Right ventricle myocardium superior (tissue), 1 donor: ENCODE measurements at regions not wholly inside any gene's neighbourhood (a gene's known extent, or its start where the extent isn't known, plus 50 kb on each side); places are given as distances from the start of the nearest gene placed in this dataset.
"Not testable (repeated sequence)": the region's sequence is repeated elsewhere in the genome, so short reads cannot be mapped to it uniquely, and the experiment has no call there.

Experiments used
- ATAC-seq: fragments of 200-7000 bp; cut with Tn5 transposase; one replicate; pipeline ENCODE4 v1.9.1; 2020; ENCODE audit warnings: mild to moderate bottlenecking; ENCODE audit not compliant: poor library complexity
- DNase-seq: peaks from one replicate; pipeline ENCODE4 v3.0.0-alpha.2; 2020
- intact Hi-C: fragments of 100-400 bp; cut with DNase I; formaldehyde crosslinking; loops from one replicate; pipeline ENCODE4 v1.11.2; 2022
- donor health status: DM: no; HTN: yes; CAD: no; lungs with severe emphysema.

DNA sequence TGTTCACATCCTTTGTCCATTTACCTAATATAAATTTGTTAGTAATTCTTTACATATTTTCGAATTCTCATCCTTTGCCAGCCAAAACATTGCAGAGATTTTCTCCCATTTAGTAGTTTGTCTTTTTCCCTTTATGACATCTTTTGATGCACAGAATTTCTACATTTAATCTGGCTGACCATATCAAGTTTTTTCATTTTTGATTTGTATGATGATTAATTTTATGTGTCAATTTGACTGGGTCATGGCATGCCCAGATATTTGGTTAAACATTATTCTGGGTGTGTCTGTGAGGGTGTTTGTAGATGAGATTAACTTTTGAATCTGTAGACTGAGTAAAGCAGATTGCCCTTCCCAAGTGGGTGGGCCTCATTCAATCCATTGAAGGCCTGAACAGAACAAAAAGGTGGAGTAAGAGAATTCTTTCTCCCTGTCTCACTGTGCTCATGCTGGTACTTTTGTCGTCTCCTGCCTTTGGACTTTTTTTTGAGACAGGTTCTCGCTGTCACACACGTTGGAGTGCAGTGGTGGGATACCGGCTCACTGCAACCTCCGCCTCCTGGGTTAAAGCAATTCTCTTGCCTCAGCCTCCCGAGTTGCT lies 72.1 kb upstream of the EPB41L1 start:
- intact Hi-C loops, result no loop called here
- no peak for DNase-seq
- ATAC-seq, result no peak

DNA sequence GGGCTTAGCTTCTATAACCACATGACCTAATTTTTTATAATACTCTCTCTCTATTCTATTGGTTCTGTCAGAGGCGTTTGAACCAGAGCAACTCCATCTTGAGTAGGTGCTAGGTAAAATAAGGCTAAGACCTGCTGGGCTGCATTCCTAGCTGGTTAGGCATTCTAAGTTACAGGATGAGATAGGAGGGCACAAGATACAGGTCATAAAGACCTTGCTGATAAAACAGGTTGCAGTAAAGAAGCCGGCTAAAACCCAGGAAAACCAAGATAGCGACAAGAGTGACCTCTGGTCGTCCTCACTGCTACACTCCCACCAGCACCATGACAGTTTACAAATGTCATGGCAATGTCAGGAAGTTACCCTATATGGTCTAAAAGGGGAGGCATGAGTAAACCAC lies 71.3 kb upstream of the EPB41L1 start:
- DNase-seq, ATAC-seq, intact Hi-C loops: not testable (repeated sequence)

DNA sequence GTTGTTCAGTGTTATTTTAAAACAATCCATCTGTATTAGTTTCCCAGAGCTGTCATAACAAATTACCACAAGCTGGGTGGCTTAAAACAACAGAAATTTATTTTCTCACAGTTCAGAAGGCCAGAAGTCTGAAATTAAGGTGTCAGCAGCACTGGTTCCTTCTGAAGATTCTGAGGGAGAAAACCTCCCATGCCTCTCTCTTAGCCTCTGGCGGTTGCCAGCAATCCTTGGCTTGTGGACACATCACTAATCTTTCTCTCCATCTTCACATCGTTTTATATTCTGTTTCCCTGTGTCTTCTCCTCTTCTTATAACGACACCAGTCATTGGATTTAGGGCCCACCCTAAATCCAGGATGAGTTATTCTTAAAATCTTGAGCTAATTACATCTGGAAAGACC lies 70.2 kb upstream of the EPB41L1 start:
- no peak for DNase-seq
- intact Hi-C loops, result no loop called here
- no peak for ATAC-seq

DNA sequence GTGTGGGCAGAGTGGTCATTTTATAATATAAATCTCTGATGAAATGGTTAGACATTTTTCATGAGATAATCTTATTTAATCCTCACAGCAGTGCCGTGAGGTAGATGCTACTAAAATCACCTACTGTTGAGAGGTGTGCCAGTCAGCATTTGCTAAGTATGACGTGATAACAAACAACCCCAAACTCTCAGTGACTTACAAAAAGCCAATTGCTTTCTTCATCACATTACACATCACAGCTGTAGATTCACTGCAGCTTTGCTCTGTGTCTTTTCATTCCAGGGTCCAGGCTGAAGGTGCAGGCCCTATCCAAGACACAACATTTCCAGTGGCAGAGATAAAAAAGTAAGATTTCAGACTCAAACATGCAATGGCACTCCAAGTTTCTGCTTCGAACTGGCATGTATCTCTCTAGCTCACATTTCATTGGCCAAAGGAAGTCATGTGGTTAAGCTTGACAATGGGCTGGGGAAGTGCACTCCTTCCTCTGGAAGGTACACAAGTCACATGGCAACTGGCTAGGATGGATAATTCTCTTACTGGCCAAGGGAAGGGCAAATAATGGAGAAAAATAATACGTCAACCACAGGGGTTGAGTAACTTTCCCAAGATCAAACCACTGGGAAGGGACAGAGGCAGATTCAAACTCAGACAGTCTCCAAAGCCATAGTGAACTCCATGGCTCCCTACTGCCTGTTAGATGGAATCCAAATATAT lies 69.5 kb upstream of the EPB41L1 start:
- ATAC-seq (no peak), DNase-seq (no peak)
- intact Hi-C loops, result no loop called here

DNA sequence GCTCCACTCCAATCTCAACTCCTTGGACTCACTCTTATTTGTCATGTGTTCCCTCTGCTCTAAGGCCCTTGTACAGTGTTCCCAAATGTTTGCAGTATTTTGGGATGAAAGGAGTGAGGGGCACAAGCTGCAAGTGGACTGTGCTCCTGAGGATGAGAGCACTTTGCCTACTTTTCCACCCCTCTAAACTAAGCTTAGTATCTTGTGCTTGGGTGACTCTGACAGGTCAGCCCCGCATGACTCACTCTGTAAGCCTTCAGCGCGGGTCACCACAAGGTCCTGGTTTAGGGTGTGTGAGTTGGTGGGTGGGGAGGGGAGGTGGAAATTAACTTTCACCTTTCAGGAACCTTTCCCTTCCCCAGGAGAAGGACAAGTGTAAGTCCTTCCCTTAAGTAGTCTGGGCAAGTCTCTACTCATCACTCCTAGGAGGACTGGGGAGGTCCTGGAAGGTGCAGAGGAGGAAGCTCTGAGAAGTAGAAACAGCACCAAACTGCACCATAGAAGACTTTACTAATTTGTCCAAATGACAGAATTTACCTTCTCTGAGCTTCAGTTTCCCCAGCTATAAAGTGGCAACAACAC lies 68.8 kb upstream of the EPB41L1 start:
- intact Hi-C loops, result no loop called here
- DNase-seq (no peak), ATAC-seq (no peak)

DNA sequence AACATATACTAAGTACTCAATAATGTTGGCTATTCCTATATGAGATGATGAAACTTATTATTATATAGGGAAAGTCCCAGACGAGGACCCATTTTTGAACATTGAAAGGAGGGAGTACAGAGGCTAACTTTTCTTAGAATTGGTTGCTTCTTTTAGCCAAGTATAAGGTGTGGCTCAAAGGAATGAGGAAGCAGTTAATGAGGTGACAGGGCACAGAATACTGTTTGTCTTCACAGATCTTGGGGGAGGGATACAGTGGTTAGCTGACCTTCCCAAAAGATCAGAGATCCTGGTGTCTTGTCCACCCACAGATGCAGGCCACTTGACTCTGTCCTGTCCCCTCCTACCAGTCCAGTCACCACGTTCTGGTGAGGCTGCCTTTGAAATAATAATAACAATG lies 67.8 kb upstream of the EPB41L1 start:
- ATAC-seq, result no peak
- intact Hi-C loops, result no loop called here
- no peak for DNase-seq

DNA sequence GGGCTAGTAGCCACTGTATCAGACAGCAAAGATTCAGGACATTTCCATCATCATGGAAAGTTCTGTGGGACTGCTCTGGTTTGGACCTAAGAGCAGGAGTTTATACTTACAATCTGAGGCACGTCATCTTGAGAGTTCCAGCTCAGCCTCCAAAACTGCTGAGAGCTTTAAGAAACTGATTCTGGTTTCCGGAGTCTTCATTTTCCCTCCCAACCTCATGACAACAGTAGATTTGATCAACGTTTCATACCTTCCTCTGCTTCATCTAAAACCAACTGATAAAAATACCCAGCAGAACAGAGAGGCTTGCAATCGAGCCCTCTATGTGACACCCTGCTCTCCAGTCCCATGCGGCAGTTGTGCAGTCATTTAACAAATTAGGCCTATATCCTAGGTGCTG lies 64.3 kb upstream of the EPB41L1 start:
- intact Hi-C loops, result no loop called here
- DNase-seq (no peak), ATAC-seq (no peak)

DNA sequence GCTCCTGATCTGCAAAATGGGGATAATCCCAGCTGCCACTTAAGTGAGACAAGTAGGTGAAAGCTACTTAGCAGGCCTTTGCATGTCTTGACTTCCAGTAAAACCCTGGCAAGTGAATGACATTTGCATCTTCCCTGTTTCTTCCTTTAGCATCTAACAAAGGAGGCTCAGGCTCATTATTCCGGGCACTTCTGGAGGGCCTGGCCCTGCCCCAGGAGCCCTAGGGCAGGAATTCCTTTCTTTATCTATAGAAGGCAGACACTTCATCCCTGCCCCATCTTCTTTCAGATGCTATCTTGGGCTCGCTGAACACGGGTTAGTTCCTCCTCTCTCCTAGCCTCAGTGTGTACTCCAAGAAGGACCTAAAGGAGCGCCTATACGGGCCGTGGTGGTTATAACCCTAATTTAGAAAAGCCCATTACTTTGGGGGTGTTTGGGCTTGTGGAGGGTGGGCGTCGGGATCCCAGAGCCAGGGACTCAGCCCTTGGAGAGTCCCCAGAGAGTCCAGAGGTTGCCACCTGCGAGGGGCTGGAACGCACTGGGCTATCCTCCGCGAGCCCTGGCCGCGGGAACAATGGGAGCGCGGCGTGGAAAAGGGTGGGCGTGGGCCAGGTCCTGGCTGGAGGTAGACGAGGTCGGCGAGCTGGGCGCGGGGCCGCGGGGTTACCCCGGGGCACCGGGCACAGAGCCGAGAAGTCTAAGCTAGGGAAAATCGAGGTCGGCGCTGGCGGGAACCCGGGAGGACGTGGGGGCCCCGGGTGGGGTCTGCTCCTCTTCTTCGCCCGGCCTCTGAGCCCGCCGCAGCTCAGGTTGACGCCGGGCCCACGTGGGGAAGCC lies 62.8 kb upstream of the EPB41L1 start:
- intact Hi-C loops, result no loop called here
- no peak for DNase-seq
- ATAC-seq, result no peak

DNA sequence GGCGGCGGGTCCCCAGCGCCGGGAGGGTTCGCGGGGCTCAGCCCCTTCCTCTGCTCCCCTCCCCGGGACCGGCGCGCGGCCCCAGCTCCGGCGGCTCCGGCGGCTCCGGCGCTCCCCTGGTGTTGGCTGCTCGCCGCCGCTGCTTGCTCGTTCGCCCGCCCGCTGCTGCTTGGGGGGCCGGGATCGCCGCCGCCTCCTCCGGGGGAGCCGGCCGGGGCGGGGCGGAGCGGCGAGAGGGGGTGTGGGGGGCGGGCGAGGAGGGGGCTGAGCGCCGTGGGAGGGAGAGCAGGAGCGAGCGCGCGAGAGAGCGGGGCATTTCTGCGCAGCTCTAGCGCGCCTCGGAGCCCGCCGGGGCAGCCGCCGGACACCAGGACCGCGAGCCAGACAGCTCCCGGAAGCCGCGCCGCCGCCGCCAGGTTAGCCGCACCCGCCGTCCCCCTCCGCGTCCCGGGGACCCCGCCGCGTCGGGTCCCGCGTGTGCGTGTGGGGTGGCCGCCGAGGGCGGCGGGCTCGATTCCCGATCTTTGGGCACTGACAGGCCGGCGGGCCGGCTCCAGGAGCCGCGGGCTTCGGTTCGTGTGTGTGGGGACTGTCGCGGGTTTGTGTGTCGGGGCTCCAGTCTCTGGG lies 62.0 kb upstream of the EPB41L1 start:
- ATAC-seq (peak; percentile 76), DNase-seq (peak; percentile 55)
- intact Hi-C loops, result no loop called here

DNA sequence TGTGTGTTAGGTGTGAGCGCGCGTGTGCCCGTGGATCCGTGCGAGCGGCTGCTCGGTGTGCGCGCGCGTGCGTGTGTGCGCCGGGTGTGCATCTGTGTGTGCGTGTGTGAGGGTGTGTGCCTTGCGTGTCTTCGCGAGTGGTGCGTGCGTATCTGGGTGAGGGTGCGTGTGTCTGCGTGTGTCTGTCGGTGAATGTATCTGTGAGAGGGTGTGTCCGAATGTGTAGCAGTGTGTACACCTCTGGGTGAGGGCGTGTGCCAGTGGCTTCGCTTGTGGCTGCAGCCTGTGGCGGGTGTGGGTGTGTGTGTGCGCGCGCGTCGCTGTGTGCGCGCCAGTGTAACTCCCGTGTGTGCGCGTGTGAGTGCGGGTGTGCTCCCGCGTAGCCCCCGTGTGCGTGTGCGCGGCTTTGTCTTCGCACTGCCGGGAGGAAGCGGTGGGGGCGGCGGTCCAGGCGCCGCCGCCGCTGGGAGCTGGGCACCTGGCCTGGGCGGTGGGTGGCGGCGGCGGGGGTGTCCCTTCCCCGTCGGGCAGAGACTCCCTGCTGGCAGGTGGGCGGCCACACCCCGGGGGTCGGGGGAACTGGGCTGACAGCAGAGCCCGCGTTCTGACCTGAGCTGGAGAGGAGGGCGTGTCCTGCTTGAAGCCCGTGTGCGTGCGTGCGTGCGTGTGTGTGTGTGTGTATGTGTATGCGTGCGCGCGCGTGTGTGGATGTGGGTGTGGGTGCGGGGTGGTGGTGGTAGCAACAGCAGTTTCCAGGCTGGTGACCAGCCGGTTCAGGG lies 61.3 kb upstream of the EPB41L1 start:
- DNase-seq (peak; percentile 77), ATAC-seq (peak; percentile 50)
- intact Hi-C loops, result no loop called here

DNA sequence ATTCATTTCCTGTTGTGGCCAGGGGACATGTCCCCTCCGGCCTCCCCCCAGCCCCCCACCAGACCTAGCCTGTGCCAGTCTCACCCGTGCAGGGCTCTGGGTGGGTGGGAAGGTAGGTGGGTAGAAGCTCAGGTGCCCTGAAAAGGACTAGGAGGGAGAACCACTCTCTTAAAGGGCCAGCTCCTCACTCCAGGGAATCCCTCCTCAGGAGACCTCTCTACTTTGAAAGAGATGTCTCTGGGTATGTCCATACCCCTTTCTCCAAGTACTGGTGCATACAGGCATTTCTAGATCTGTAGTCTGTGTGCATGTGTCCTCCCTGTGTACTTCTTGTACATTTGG lies 60.8 kb upstream of the EPB41L1 start:
- ATAC-seq, result no peak
- no peak for DNase-seq
- intact Hi-C loops, result no loop called here

DNA sequence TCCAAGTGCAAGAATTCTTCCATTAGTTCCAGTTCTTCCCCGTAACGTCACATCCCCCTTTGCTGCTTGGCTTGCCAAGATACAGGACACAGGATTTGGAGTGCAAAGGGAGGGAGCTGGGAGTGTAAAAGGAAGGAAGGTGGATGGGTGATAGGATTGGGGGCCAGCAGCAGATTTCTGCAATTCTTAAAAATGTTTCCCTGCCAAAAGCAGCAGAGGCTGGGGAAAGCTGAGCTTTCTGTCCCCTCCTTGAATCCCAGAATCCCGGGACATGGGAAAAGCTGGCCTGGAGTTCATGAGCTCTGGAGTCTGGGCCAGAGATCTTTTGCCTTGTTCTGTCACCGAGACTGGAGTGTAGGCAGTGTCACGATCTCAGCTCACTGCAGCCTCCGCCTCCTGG lies 60.0 kb upstream of the EPB41L1 start:
- peak; percentile 21 for ATAC-seq
- intact Hi-C loops, result no loop called here
- no peak for DNase-seq

DNA sequence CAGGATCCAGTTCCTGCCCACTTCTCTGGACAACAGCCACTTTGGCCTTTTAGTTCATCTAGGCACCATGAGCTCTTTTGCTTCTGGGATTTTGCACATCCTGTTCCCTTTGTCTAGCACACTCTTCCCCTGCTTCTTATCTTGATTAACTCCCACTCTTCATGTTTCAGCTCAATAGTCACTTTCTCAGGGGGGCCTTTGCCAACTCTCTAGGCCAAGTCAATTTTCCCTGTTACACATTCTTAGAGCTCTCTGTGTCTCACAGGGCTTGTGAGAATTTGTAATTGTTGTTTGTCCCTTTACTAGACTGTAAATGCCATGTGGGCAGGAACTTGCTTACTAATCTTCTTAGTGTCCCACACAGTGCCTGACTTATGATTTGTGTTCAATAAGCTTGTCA lies 58.1 kb upstream of the EPB41L1 start:
- intact Hi-C loops, result no loop called here
- no peak for ATAC-seq
- no peak for DNase-seq

DNA sequence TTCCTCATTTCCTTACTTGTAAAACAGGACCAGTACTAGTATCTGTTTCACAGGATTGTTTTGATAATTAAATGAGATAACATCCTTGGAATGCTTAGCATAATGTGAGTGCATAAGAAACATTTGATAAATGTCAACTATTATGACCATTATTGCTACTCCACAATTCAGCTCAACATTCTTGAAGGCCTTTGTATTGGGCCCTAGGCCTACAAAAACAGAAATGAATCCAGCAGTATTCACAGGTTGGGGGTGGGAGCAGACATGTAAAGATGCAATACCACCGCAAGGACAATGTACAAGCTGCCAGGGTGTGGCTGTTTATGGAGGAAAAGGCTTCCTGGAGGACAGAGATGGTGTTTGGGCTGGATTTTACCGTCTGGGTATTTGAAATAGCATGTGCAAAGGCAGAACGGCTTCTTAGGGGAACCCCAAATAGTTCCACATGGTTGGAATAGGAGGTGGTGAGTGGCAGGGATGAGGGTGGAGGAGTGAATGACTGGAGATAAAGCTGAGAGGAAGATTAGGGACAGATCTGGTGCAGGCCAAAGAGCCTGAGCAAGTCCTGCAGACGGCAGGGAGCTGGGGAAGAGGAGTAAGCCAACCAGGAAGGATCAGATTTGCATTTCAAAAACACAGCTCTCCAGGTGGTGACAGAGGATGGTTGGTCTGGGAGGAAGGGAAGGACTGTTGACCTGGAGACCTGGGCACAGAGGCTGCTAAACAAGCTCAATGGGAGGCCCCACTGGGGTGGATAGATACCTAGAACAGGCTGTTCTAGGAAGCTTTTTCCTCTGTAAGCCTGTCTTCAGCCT lies 57.0 kb upstream of the EPB41L1 start:
- intact Hi-C loops, result no loop called here
- ATAC-seq, result no peak
- no peak for DNase-seq

DNA sequence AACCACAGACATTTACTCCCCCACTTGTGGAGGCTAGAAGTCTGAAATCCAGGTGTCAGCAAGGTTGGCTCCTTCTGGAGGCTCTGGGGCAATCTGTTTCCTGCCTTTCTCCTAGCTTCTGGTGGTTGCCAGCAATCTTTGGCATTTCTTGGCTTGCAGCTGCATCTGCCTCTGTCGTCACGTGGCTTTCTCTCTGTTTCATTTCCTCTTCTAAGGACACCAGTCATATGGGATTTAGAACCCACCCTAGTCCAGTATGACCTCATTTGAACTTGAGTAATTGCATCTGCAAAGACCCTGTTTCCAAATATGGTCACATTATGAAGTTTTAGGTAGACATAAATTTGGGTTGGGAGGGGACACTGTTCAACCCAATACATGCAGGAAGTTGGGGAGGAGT lies 56.2 kb upstream of the EPB41L1 start:
- DNase-seq (peak; percentile 48), ATAC-seq (peak; percentile 57)
- intact Hi-C loops, result no loop called here

DNA sequence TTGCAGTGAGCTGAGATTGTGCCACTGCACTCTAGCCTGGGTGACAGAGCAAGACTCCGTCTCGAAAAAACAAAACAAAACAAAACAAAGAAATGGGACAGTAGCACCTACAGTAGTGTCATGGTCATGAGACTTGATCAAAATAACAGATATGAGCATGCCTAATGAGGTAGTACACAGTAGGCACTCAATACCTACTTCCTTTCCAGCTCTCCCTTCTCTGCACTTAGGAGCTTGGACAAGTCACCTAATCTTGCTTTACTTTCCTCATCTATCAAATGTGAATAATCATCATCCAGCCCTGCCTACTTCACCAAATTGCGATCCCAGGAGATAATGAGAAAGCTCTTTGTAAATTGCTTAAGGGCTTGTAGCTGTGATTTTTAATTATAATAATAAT lies 55.4 kb upstream of the EPB41L1 start:
- intact Hi-C loops, result no loop called here
- DNase-seq (no peak), ATAC-seq (no peak)

DNA sequence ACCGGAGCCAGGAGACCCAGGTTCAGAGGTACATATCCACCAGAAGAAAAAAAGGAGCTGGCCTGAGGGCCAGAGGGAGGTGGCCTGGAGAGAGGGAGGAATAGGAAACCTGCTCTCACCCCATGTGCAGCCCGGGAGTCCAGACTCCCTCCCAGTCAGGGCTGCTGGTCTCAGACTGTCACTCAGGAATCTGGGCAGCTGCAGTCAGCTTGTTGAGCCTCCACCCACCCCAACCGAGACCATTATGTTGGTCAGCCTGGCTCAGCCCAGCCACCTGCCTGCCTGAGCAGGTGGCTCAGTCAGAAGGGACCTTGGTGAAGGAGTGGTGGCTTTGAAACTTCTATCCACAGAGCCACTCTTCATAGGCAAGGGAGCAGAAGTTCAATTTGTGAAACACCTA lies 53.3 kb upstream of the EPB41L1 start:
- intact Hi-C loops, result no loop called here
- DNase-seq, result no peak
- no peak for ATAC-seq

DNA sequence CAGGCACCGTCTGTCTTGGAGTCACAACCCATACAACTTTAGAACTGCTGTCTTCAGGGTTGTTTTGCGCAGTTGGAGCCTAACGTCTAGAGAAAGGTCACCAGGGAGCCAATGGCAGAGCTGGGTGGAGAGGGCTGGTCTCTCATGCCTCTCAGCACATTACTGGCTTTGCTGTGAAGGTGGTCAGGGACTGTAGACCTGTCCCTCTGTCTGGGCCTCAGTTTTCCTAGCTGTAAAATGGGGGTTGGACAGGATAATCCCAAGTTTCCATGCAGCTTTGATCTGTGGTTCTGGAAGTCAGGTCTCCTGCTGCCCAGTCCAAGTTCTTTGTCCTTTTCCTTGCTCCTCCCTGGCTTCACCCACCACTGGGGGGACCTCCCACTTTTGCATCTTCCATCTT lies 52.2 kb upstream of the EPB41L1 start:
- intact Hi-C loops, result no loop called here
- no peak for DNase-seq
- ATAC-seq, result no peak
